ENCODE measurements at regions not wholly inside any gene's neighbourhood (a gene's known extent, or its start where the extent isn't known, plus 50 kb on each side); places are given as distances from the start of the nearest gene placed in this dataset.

DNA sequence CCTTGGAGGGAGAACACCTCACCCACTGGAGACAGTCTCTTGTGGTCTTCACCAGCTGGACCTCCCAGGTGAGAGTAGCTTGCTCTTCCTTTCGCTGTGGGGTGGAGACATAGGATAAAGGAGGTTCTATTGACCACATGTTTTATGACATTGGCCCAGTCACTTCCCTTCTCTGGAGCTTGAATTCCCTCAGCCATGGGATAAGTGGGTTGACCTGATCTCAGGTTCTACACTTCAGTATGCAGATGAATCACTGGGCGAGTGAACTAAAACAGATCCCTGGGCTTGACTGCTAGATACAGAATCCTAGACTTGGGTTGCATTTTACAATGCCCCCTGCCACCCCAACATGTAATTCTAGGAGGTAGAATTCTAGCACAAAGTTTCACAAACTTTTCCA, 54.8 kb upstream of the PRSS23 start:
- TF ChIP-seq POLR2AphosphoS5 (IDR thresholded peaks at IDR 0.05): no peak
- TF ChIP-seq CTCF (IDR thresholded peaks at IDR 0.05): no peak

Measured in transverse colon (tissue), 4 donors.